HCT116 (cell line): ENCODE measurements at regions not wholly inside any gene's neighbourhood (a gene's known extent, or its start where the extent isn't known, plus 50 kb on each side); places are given as distances from the start of the nearest gene placed in this dataset.

Experiments used
- ATAC-seq: fragments of 200-7000 bp; cut with Tn5 transposase; 2 replicates; pipeline ENCODE4 v1.9.1; 2020; ENCODE audit warnings: mild to moderate bottlenecking, moderate library complexity
- BruUV-seq: library from RNA; stranded (reverse); fragments of 400-500 nt; replicated peaks from 2 replicates; lab custom pipeline; 2021; lab: Mats Ljungman, UMichigan
- CTCF ChIA-PET: fragments of 300-600 bp; sonication (Branson Sonifier 250); formaldehyde crosslinking; loops from one replicate; lab custom pipeline; 2021; ENCODE audit warnings: antibody characterized with exemption; lab: Charles Lee
- POLR2A ChIA-PET: fragments of 300-600, 350-600 bp; sonication (Branson Sonifier 250); formaldehyde crosslinking; loops from one replicate; lab custom pipeline; 2021; ENCODE audit warnings: antibody characterized with exemption; lab: Charles Lee
- RAD21 ChIA-PET, 2 experiments: fragments of 300-600 bp; sonication (Branson Sonifier 250); formaldehyde crosslinking; loops; one replicate each; lab custom pipeline; 2023; ENCODE audit warnings: low total read pairs in 2 of 2; ENCODE audit not compliant: uncharacterized antibody in 2 of 2, unreplicated experiment in 2 of 2, low non-redundant PET in 1 of 2; lab: Charles Lee
- DNase-seq: peaks from one replicate; pipeline ENCODE4 v3.0.0-alpha.2; 2010; ENCODE audit warnings: low read depth, low spot score
- H2AFZ ChIP-seq: fragments of 200-600 bp; shearing (Covaris generic), sonication (generic); 2 replicates; pipeline ENCODE4 v1.6.1; 2017; ENCODE audit warnings: low read depth, mixed run types, mixed read lengths, antibody characterized with exemption, low read length; ENCODE audit not compliant: poor library complexity, severe bottlenecking
- H3K27ac ChIP-seq: 2 replicates; pipeline ENCODE4 v1.5.1; 2012; ENCODE audit warnings: low read depth, low read length
- H3K27me3 ChIP-seq: fragments of 200-600 bp; sonication (generic); 2 replicates; pipeline ENCODE4 v1.6.1; 2016; ENCODE audit warnings: mixed run types, low read length, mixed read lengths; ENCODE audit not compliant: insufficient read depth
- H3K36me3 ChIP-seq, 2 experiments: fragments of 200-500 bp in 1 of 2; fragments of 200-600 bp in 1 of 2; sonication (Bioruptor generic) in 1 of 2; sonication (generic) in 1 of 2; 2 replicates each; pipeline versions ENCODE4 v1.5.1 to v1.6.1; 2014 to 2016; ENCODE audit warnings: low read length in 2 of 2, inconsistent platforms in 1 of 2, mixed read lengths in 1 of 2, mixed run types in 1 of 2; ENCODE audit not compliant: insufficient read depth in 2 of 2, control insufficient read depth in 1 of 2
- H3K4me1 ChIP-seq, 2 experiments: fragments of 200-600 bp in 1 of 2; sonication (generic) in 1 of 2; 2 replicates each; pipeline versions ENCODE4 v1.5.1 to v1.6.1; 2012 to 2017; ENCODE audit warnings: low read length in 2 of 2, inconsistent platforms in 1 of 2, mild to moderate bottlenecking in 1 of 2, mixed read lengths in 1 of 2, mixed run types in 1 of 2, moderate library complexity in 1 of 2; ENCODE audit not compliant: insufficient read depth in 2 of 2, control insufficient read depth in 1 of 2
- H3K4me2 ChIP-seq: fragments of 200-600 bp; sonication (generic); 2 replicates; pipeline ENCODE4 v1.6.1; 2017; ENCODE audit warnings: mixed run types, low read length, mixed read lengths
- H3K4me3 ChIP-seq, 2 experiments: fragments of 200-600 bp in 1 of 2; sonication (generic) in 1 of 2; replicated peaks in 1 of 2; 2 replicates each; pipeline ENCODE4 v1.5.1; 2011 to 2016; ENCODE audit warnings: low read length in 2 of 2, control low read depth in 1 of 2, low read depth in 1 of 2, mild to moderate bottlenecking in 1 of 2, mixed read lengths in 1 of 2, mixed run types in 1 of 2
- H3K79me2 ChIP-seq: fragments of 200-600 bp; sonication (generic); 2 replicates; pipeline ENCODE4 v1.6.1; 2017; ENCODE audit warnings: mild to moderate bottlenecking, mixed run types, low read length, moderate library complexity, mixed read lengths; ENCODE audit not compliant: insufficient read depth
- H3K9ac ChIP-seq: fragments of 200-600 bp; sonication (generic); 2 replicates; pipeline ENCODE4 v1.6.1; 2016; ENCODE audit warnings: low read length, mixed read lengths
- H3K9me2 ChIP-seq: fragments of 200-600 bp; sonication (generic), shearing (Covaris generic); 2 replicates; pipeline ENCODE4 v1.6.1; 2017; ENCODE audit warnings: mixed run types, mild to moderate bottlenecking, moderate library complexity; ENCODE audit not compliant: insufficient read depth
- H3K9me3 ChIP-seq, 2 experiments: fragments of 200-500 bp in 1 of 2; fragments of 200-600 bp in 1 of 2; sonication (Bioruptor generic) in 1 of 2; sonication (generic) in 1 of 2; 2 replicates each; pipeline ENCODE4 v1.6.1; 2014 to 2017; ENCODE audit warnings: low read length in 2 of 2, mixed read lengths in 2 of 2, inconsistent platforms in 1 of 2, low read depth in 1 of 2, mild to moderate bottlenecking in 1 of 2, mixed run types in 1 of 2, moderate library complexity in 1 of 2; ENCODE audit not compliant: control insufficient read depth in 1 of 2, insufficient read depth in 1 of 2
- H4K20me1 ChIP-seq: fragments of 200-600 bp; sonication (generic), shearing (Covaris generic); 2 replicates; pipeline ENCODE4 v1.6.1; 2017; ENCODE audit warnings: mixed run types, mild to moderate bottlenecking, moderate library complexity; ENCODE audit not compliant: insufficient read depth
- CBX3 ChIP-seq: IDR thresholded peaks from 2 replicates; pipeline ENCODE4 v1.6.1; 2012; ENCODE audit warnings: low read depth
- CEBPB ChIP-seq: IDR thresholded peaks from 2 replicates; pipeline ENCODE4 v1.6.1; 2012; ENCODE audit warnings: low read depth
- ELF1 ChIP-seq: IDR thresholded peaks from 2 replicates; pipeline ENCODE4 v1.6.1; 2012; ENCODE audit warnings: low read depth, borderline replicate concordance
- EZH2 ChIP-seq: fragments of 200-600 bp; sonication (generic); IDR thresholded peaks from 2 replicates; pipeline ENCODE4 v1.6.1; 2017; ENCODE audit warnings: antibody characterized with exemption, mixed run types
- EZH2phosphoT487 ChIP-seq: fragments of 200-600 bp; IDR thresholded peaks from 2 replicates; pipeline ENCODE4 v1.6.1; 2018; ENCODE audit warnings: antibody characterized with exemption, borderline replicate concordance
- FOSL1 ChIP-seq: IDR thresholded peaks from 2 replicates; pipeline ENCODE4 v1.6.1; 2012; ENCODE audit warnings: low read depth
- JUND ChIP-seq: IDR thresholded peaks from 2 replicates; pipeline ENCODE4 v1.6.1; 2012
- POLR2A ChIP-seq: IDR thresholded peaks from 2 replicates; pipeline ENCODE4 v1.7.0; 2011; ENCODE audit warnings: borderline replicate concordance; ENCODE audit not compliant: insufficient read depth, insufficient read length; ENCODE audit errors: extremely low read depth
- POLR2AphosphoS5 ChIP-seq: IDR thresholded peaks from 2 replicates; pipeline ENCODE4 v1.6.1; 2011; ENCODE audit warnings: mild to moderate bottlenecking, low read depth, low read length, moderate library complexity
- RAD21 ChIP-seq: IDR thresholded peaks from 2 replicates; pipeline ENCODE4 v1.6.1; 2012; ENCODE audit warnings: low read depth, mild to moderate bottlenecking
- SIN3A ChIP-seq: IDR thresholded peaks from 2 replicates; pipeline ENCODE4 v1.6.1; 2012; ENCODE audit warnings: low read depth
- TCF7L2 ChIP-seq: IDR thresholded peaks from 2 replicates; pipeline ENCODE4 v1.7.0; 2011; ENCODE audit warnings: borderline replicate concordance, inconsistent platforms; ENCODE audit not compliant: insufficient read depth, insufficient read length; ENCODE audit errors: extremely low read depth
- YY1 ChIP-seq: IDR thresholded peaks from 2 replicates; pipeline ENCODE4 v1.6.1; 2011; ENCODE audit warnings: low read length, low read depth, moderate library complexity, mild to moderate bottlenecking; ENCODE audit not compliant: insufficient replicate concordance; ENCODE audit errors: extremely low read depth
- ZFX ChIP-seq: fragments of 450-650 bp; IDR thresholded peaks from 2 replicates; pipeline ENCODE4 v1.6.1; 2017
- ZNF274 ChIP-seq: fragments of 200-500 bp; sonication (Bioruptor generic); IDR thresholded peaks from 2 replicates; pipeline ENCODE4 v1.6.1; 2014; ENCODE audit warnings: mild to moderate bottlenecking, low read depth, low read length, inconsistent platforms
- intact Hi-C: fragments of 100-400 bp; cut with micrococcal nuclease; formaldehyde crosslinking; loops from 2 replicates; pipeline ENCODE4 v1.10.0; 2022
- TF ChIP-seq, protein P1 (sequence below), 3 experiments: fragments of 200-600 bp in 1 of 3; sonication (generic) in 1 of 3; IDR thresholded peaks in 2 of 3; conservative IDR thresholded peaks in 1 of 3; 2 replicates each; pipeline ENCODE4 v1.5.1; 2012 to 2017; ENCODE audit warnings: low read depth in 2 of 3, low read length in 2 of 3, antibody characterized with exemption in 1 of 3, borderline replicate concordance in 1 of 3, control low read depth in 1 of 3, mild to moderate bottlenecking in 1 of 3, mixed read lengths in 1 of 3, mixed run types in 1 of 3, moderate library complexity in 1 of 3; ENCODE audit not compliant: insufficient read depth in 1 of 3
- TF ChIP-seq, protein P2 (sequence below): IDR thresholded peaks from 2 replicates; pipeline ENCODE4 v1.6.1; 2012
- TF ChIP-seq, protein P3 (sequence below): IDR thresholded peaks from 2 replicates; pipeline ENCODE4 v1.6.1; 2011; ENCODE audit warnings: mild to moderate bottlenecking, low read length, moderate library complexity; ENCODE audit not compliant: insufficient replicate concordance; ENCODE audit errors: extremely low read depth

DNA sequence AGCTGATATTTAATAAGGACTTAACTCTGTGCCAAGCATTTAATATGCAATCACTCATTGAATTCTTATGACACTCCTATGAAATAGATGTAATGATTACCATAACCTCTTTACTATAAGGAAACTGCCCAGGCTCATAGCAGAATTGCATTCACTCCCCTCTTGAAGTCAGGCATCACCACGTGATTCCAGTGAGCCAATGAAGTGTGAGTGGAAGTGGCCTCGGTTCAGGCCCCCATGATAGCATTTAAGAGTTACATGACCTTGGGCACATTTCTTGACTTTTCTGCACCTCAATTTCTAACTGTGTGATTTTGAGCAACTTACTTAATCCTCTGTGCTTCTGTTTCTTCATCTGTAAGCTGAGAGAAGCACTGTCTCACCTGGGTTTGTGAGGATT is 62.8 kb upstream of the CLDN18 start:
- Histone ChIP-seq H3K4me2 (no peak overlapping the region), H3K4me1 (no peaks in the 10 kb centered on the region), H3K9me3 (no peaks in the 10 kb centered on the region), H4K20me1 (no peaks in the 10 kb centered on the region), H3K4me3 (no peak overlapping the region), H2AFZ (no peak overlapping the region), H3K9ac (no peak overlapping the region), H3K27ac (no peak overlapping the region), H3K9me2 (no peaks in the 10 kb centered on the region), H3K79me2 (no peaks in the 10 kb centered on the region), H3K27me3 (no peaks in the 10 kb centered on the region), H3K36me3 (no peaks in the 10 kb centered on the region)
- BruUV-seq = no TSS peak
- RAD21 ChIA-PET = interaction anchor here in 1 of 2 experiments (1.3 kb wide), 1 partner anchor 842 kb away, joined by 5 read pairs; no protein-coding TSS in a partner anchor
- TF ChIP-seq, protein P1, sequence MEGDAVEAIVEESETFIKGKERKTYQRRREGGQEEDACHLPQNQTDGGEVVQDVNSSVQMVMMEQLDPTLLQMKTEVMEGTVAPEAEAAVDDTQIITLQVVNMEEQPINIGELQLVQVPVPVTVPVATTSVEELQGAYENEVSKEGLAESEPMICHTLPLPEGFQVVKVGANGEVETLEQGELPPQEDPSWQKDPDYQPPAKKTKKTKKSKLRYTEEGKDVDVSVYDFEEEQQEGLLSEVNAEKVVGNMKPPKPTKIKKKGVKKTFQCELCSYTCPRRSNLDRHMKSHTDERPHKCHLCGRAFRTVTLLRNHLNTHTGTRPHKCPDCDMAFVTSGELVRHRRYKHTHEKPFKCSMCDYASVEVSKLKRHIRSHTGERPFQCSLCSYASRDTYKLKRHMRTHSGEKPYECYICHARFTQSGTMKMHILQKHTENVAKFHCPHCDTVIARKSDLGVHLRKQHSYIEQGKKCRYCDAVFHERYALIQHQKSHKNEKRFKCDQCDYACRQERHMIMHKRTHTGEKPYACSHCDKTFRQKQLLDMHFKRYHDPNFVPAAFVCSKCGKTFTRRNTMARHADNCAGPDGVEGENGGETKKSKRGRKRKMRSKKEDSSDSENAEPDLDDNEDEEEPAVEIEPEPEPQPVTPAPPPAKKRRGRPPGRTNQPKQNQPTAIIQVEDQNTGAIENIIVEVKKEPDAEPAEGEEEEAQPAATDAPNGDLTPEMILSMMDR (IDR thresholded peaks at IDR 0.05 in 2 of 3, conservative IDR thresholded peaks at IDR 0.05 in 1 of 3; ENCODE audit: borderline replicate concordance in 1 of 3, insufficient read depth in 1 of 3, low read depth in 2 of 3, low read length in 2 of 3) = no peak
- TF ChIP-seq, protein P2, sequence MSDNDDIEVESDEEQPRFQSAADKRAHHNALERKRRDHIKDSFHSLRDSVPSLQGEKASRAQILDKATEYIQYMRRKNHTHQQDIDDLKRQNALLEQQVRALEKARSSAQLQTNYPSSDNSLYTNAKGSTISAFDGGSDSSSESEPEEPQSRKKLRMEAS = no peak
- TF ChIP-seq JUND (no peak), ELF1 (no peak), CBX3 (no peak), EZH2 (no peak), YY1 (no peak), EZH2phosphoT487 (no peak), POLR2A (no peak), ZNF274 (no peak), SIN3A (no peak), CEBPB (no peak), POLR2AphosphoS5 (no peak), RAD21 (no peak), FOSL1 (no peak), TCF7L2 (no peak), ZFX (no peak)
- TF ChIP-seq, protein P3, sequence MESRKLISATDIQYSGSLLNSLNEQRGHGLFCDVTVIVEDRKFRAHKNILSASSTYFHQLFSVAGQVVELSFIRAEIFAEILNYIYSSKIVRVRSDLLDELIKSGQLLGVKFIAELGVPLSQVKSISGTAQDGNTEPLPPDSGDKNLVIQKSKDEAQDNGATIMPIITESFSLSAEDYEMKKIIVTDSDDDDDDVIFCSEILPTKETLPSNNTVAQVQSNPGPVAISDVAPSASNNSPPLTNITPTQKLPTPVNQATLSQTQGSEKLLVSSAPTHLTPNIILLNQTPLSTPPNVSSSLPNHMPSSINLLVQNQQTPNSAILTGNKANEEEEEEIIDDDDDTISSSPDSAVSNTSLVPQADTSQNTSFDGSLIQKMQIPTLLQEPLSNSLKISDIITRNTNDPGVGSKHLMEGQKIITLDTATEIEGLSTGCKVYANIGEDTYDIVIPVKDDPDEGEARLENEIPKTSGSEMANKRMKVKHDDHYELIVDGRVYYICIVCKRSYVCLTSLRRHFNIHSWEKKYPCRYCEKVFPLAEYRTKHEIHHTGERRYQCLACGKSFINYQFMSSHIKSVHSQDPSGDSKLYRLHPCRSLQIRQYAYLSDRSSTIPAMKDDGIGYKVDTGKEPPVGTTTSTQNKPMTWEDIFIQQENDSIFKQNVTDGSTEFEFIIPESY = no peak
- DNase-seq = no peak
- intact Hi-C loops = loop anchor here (2.0 to 5.0 kb wide), 3 partner anchors 540 to 916 kb away; no protein-coding TSS in a partner anchor
- ATAC-seq = no peak
- POLR2A ChIA-PET = no interaction called here
- CTCF ChIA-PET = interaction anchor here (1.8 kb wide), 1 partner anchor 837 kb away, joined by 6 read pairs; no protein-coding TSS in a partner anchor
